ENCODE measurements at regions not wholly inside any gene's neighbourhood (a gene's known extent, or its start where the extent isn't known, plus 50 kb on each side); places are given as distances from the start of the nearest gene placed in this dataset.

DNA sequence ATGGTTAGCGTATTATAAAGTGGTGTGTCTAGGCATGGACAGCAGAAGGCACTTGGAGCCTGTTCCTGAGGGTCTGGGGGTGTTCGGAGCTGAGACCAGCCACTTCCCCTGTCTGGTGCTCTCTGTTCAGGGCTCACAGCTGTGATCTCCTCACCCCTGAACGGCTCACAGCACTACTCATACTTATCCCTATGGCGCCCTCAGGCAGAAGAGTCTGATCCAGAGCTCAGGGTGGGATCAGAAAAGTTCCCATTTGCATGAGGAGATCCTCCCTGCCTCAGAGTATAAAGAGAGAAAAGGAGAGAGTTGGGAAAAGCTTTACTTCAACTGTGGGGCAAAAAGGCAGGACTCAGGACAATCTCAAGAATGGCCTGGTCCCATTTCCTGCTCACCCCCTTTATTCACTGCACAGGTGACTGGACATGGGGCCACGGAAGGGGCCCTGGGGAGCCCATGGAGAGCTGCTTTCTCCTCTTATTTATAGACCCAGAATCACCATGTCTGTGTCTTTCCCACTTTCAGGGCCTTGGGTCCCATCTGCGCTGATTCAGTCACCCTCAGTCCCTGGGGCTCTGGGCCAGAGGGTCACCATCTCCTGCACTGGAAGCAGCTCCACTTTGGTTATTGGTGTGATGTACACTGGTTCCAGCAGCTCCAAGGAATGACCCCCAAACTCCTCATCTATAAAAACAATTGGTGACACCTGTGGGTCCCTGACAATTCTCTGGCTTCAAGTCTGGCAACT, 97.0 kb upstream of the TOP3B start:
- DNase-seq (ENCODE audit: low read depth in 2 of 2, low spot score in 1 of 2), result no peak

DNA sequence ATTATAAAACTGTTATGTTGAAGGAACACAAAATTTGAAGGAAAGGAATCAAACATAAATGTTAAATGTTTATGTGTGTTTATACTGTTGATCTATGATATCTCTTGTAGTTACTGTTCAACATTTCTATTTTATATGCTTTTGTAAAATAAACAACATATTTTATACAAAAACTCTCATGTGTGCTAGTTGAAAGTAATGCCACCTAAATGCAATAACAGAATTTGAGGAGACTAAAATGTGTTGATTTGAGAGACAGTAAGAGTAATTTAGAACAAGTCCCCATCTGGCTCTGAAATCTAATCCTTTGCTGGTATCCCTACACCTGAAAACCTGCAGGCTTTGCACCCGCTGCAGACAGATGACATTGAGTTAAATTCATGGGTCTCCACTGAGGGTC, 95.7 kb upstream of the TOP3B start:
- DNase-seq (ENCODE audit: low read depth in 2 of 2, low spot score in 1 of 2), result no peak

GRCh38 chr22:22076932-22077703, 94.5 kb upstream of the TOP3B start:
- no peak for DNase-seq (ENCODE audit: low read depth in 2 of 2, low spot score in 1 of 2)

DNA sequence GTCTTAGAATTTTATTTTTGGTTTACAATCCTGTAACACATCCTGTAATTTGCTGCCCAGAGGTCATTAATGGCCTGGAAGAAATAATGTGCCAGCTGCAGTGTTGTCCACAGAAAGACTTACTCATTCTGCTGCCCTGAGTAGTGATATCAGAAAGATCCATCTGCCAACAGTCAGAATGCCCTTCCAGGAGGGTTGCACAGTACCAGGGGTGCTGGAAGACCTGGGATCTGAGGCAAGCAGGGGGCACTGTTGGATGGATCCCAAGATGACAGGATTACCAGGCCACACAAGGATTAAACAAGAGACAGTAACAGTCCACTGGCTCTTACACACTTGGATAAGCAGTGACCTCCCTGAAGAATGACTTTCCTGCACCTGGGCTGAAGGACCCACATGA, 93.8 kb upstream of the TOP3B start:
- no peak for DNase-seq (ENCODE audit: low read depth in 2 of 2, low spot score in 1 of 2)

GRCh38 chr22:22075382-22076163, 93.0 kb upstream of the TOP3B start:
- DNase-seq (ENCODE audit: low read depth in 2 of 2, low spot score in 1 of 2), result no peak

DNA sequence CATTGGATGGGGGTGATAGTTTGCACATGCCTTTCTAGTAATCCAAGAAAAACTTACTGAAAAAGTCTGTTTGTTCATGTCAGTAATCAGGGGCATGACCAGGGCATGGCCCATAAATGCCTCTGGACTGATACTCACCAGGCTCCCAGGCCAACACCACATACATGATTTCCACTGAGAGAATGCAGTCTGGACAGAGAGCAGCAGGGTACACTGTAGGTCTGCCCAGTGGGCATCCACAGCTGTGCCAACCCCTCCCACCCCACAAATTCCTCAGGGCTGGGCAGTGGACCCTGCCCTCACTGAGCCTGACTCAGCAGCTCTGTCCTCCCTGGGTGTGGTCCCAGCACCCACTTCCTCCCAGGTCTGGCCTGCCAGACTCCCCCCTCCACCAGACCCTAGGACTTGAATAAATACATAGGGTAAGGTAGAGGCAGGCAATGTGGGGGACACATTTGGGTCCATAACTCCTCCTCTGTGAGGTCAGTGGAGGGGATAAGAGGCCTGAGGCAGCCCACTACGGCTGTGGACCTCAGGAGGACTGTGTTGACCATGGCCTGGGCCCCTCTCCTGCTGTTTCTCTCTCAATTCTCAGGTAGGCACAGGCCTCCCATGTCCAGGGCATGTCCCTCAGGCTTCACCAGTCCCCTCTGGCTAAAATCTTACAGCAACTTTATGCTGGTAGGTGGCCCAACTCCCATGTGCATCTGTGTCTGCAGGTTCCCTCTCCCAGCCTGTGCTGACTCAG, 92.2 kb upstream of the TOP3B start:
- DNase-seq (ENCODE audit: low read depth in 2 of 2, low spot score in 1 of 2), result no peak

- DNase-seq (ENCODE audit: low read depth in 2 of 2, low spot score in 1 of 2), result no peak
These were observed 91.4 kb upstream of the TOP3B start for GRCh38 chr22:22073769-22074561.

DNA sequence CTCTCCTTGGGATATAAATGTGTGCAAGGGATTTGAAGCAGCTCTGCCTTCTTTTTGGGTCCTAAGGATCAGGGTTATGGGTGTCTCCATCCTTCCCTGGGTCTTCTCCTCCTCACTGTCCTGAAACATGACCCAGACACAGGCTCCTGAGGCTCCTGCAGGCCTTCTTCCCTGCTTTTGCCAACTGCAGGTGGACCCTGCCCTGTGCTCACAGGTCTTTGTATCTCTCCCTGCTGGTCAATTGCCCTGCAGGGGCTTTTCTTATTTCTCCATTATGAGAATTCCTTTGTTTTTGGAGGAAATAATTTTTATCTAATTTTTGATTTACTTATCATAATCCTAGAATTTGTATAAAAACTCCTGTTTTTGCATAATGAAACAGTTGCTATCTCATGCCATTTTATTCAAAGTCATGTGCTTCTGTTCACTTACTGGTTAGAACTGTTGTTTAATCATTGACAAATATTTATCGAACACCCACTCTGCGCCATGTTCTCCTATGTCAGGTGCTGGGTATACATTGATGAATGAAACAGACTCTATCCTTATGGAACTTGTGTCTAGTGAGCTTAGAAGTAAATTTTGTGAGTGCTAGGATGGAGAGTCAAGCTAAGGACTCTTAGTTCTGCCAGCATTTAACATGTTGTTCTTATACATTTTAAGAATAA, 89.7 kb upstream of the TOP3B start:
- no peak for DNase-seq (ENCODE audit: low read depth in 2 of 2, low spot score in 1 of 2)

DNA sequence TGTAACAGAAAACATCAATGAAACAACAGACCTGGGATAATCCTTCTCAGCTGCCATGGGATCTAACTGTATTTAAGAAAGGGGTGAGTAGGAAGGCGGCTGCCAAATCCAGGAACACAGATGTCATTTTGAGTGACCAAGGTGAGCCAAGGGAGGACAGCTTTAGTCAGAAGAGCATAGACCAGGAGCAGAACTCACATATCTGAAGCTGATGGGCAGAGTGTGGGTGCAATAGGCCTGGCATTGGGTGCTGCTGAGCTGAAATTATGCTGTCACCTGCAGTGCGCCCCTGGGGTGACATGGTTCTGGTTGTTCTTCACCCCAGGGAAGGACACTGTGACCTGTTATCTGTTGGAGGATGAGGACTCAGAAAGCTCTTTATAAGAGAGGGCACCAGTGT, 88.9 kb upstream of the TOP3B start:
- no peak for DNase-seq (ENCODE audit: low read depth in 2 of 2, low spot score in 1 of 2)

GRCh38 chr22:22070371-22070824, 87.8 kb upstream of the TOP3B start:
- no peak for DNase-seq (ENCODE audit: low read depth in 2 of 2, low spot score in 1 of 2)

GRCh38 chr22:22069450-22070370, 87.1 kb upstream of the TOP3B start:
- DNase-seq (ENCODE audit: low read depth in 2 of 2, low spot score in 1 of 2), result no peak

- DNase-seq (ENCODE audit: low read depth in 2 of 2, low spot score in 1 of 2), result no peak
These were observed 86.1 kb upstream of the TOP3B start for GRCh38 chr22:22068657-22069056.

GRCh38 chr22:22068025-22068424, 85.4 kb upstream of the TOP3B start:
- no peak for DNase-seq (ENCODE audit: low read depth in 2 of 2, low spot score in 1 of 2)

DNA sequence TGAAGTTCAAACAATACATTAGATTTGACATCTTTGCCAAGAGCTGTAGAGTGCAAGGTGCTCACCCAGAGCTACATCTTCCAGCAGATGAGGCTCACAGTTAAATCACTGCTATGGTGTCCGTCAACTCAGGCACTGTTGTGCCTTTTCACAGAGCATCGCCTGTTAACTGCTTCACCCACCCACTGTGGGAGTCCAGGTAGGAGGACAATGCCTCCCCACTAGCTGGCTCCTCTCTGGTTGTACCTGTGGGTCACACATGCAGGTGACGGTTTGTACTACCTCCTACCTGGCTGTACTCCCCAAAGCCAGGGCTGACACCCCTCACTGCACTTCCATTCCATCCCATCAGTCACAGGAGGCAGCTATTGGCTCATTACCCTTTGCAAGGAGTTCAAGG, 84.6 kb upstream of the TOP3B start:
- DNase-seq (ENCODE audit: low read depth in 2 of 2, low spot score in 1 of 2), result no peak

- no peak for DNase-seq (ENCODE audit: low read depth in 2 of 2, low spot score in 1 of 2)
These were observed 82.0 kb upstream of the TOP3B start for GRCh38 chr22:22064580-22064979.

DNA sequence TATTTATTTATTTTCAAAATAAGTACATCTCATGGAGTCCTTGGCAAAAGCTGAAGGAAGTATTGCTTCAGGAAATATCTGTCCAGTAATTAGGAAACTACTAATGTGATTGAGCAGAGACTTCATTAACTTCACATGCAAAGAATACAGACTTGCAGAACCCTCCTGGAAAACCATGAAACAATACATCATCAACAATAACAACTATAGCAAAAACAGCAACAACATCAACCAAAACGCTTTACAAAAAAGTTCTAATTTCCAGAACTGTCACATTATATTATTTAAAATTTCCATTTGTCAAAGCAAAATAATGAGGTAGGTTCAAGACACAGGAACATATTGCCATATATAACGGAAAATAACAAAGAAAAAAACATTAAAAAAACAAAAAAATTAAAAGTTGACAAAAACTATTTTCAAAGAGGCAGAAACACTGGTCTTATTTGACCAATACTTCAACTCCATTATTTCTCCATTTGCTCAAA, 79.8 kb upstream of the TOP3B start:
- DNase-seq (ENCODE audit: low read depth in 2 of 2, low spot score in 1 of 2), result no peak

GRCh38 chr22:22061085-22062077, 78.8 kb upstream of the TOP3B start:
- DNase-seq (ENCODE audit: low read depth in 2 of 2, low spot score in 1 of 2), result no peak

Data from stimulated activated CD8-positive, alpha-beta memory T cell treated with anti-CD3 and anti-CD28 coated beads, Interleukin-4, amount 100 ng/mL, for 1 hour (primary cell).